Anterior cingulate cortex (tissue), 58 donors: ENCODE measurements at regions not wholly inside any gene's neighbourhood (a gene's known extent, or its start where the extent isn't known, plus 50 kb on each side); places are given as distances from the start of the nearest gene placed in this dataset.

Source experiments
- DNase-seq, 58 donors: peaks; one replicate each; lab custom pipeline; 2025; lab: John Stamatoyannopoulos, UW

- DNase-seq, result no peak
Measured at GRCh38 chr10:29131952-29132547, 156.8 kb upstream of the LYZL1 start.

DNA sequence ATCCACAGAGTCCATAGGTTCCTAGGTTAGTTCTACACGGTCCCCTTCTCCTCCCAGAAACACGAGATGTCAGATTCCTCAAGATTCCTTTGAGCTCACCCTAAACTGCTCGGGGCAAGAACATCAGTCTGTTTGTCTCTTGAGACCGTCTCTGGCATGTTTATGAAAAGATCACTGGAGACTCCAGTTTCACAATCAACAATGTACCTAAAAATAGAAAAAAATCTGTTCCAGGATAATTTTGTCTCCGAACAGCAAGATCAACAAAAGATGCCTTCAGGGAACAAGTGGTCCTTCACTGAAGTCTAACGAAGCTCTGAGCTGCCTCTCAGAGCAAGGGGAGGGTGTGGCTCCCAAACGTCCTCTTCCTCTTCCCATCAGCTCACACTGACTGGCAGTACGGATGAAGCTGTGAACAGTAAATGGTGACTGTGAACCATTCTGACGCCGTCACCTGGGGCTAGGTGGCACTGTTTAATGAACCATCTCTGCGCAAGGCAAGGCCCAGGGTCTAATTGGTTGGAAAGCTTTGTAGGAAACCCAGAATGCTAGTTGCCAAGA, 156.2 kb upstream of the LYZL1 start:
- DNase-seq, result no peak

DNA sequence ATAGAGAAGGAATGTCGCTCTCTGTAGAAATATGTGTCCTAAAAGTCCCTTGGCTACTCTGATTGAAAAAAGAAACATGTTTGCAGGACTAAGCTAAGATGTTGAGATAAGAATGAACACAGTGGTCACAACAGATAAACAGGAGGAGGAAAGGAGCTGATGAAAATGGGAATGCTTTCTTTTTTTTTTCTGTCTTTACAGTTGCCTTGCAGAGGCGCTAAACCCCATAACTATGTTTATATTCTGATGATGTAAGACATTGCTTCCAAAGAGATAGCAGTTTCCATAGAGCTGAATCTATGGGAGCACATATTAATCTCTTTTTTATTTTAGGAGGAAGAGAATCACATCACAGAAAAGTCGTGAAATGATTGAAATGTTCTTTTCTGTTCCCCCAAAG, 153.5 kb upstream of the LYZL1 start:
- no peak for DNase-seq

DNA sequence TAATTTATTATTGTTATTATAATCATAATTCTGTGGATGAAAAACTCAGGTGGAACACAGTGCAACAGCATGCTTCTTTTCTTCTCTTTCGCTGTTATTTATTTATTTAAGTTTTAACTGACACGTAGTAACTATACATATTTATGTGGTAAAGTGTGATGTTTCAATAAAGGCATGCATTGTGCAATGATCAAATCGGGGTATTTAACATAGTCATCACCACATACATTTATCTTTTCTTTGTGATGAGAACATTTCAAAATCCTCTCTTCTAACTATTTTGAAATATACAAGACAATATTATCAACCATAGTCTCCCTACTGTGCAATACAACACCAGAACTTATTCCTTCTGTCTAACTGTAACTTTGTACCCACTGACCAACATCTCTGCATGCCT, 152.5 kb upstream of the LYZL1 start:
- no peak for DNase-seq

GRCh38 chr10:29140151-29140550, 148.7 kb upstream of the LYZL1 start:
- DNase-seq, result no peak

- no peak for DNase-seq
Measured at GRCh38 chr10:29140991-29141390, 147.9 kb upstream of the LYZL1 start.

- DNase-seq, result no peak
Measured at GRCh38 chr10:29141761-29142160, 147.1 kb upstream of the LYZL1 start.

DNA sequence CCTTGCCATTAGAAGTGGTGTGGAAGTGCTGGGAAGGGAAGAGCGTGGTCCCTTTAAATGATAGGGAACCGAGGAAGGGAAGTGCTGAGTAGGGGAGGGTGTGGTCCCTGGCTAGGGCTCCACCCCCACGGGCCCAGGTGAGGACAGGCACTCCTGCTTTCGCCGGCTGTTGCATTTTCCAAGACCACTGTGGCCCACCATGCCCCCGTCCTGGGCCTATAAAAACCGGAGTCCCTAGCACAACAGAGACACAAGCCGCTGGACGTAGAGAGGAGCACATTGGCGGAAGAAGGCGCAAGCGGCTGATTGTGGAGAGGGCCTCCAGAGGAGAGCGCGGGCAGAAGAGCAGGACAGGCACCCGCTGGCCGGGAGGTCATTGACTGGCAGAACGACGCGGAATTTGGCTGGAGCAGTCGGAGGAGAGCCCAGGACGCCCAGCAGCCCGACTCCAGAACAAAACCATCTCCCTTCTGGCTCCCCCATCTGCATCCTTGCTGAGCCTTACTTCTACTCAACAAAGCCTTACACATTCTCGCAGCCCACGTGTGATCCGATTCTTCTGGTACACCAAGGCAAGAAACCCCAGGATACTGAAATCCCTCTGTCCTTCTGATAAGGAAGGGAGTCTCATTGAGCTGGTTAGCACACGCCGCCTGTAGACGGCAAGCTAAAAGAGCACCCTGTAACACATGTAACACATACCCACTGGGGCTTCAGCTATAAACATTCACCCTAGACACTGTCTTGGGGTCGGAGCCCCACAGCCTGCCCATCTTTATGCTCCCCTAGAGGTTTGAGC, 146.2 kb upstream of the LYZL1 start:
- no peak for DNase-seq

GRCh38 chr10:29144126-29144525, 144.7 kb upstream of the LYZL1 start:
- DNase-seq, result no peak

GRCh38 chr10:29146311-29147100, 142.4 kb upstream of the LYZL1 start:
- no peak for DNase-seq

GRCh38 chr10:29150010-29150409, 138.9 kb upstream of the LYZL1 start:
- no peak for DNase-seq

- peak in 11 of 58 donors; percentile 1 to 27 (median 8) for DNase-seq
Measured at GRCh38 chr10:29151005-29151404, 137.9 kb upstream of the LYZL1 start.

GRCh38 chr10:29157321-29157720, 131.5 kb upstream of the LYZL1 start:
- DNase-seq, result peak in 34 of 58 donors; percentile 2 to 74 (median 24)

DNA sequence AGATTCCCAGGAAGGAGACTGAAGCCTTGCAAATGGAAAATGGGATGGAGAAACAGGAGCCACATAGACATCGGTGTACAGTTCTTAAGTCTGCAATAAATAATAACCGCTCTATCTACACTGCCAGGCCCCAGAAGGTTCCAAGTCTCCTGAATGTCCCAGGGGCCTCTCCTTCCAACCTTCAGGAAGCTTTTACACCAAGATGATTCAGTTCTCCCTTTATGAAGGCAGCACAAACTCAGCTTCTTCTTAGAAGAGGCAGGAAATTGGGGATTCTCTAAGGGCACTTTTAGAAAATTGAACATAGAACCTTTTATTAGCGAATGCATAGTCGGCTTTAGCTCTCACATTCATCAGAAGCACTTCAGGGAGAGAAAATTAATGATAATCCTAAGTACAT, 130.8 kb upstream of the LYZL1 start:
- no peak for DNase-seq

DNA sequence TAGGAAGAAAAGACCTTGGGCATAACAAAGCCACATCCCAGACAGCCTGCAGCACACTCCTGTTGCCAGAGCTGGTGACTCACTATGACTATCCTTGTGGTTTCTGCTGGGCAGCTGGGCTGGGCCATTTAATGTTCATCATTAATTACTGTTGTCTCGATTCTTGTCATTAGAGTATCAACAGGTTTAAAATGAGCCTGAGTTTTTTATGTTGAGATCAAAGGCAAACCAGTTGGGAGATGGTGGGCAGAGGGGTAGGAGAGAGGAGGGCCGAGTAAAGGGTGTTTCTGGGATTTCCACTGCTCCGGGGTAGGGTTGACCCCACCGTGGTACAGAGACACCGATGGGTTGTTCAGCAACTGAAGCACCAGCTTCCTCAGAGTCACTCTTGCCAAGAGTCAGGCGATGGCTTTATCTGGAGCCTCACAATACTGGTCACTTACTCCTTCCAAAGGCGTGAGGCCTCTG, 128.7 kb upstream of the LYZL1 start:
- no peak for DNase-seq

DNA sequence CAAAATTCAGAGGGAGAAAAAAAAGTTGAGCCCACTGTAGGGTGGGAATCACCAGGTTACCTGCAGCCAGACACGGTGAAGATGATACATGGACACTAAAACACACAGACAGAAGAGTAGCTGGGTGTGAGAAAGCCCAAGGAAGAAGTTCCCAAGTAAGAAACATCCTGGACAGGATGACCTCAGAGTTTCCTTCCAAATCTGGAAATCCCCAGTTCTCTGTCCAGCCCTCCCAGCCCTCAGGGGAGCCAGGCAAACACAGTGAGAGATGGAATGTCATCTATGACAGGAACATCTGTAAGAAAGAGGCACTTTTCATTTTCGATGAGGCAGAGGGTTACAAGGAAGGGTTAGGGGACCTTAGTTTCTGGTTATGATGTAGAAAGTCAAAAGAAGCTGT, 125.1 kb upstream of the LYZL1 start:
- DNase-seq, result no peak

- DNase-seq, result no peak
Measured at GRCh38 chr10:29166713-29167112, 122.2 kb upstream of the LYZL1 start.

DNA sequence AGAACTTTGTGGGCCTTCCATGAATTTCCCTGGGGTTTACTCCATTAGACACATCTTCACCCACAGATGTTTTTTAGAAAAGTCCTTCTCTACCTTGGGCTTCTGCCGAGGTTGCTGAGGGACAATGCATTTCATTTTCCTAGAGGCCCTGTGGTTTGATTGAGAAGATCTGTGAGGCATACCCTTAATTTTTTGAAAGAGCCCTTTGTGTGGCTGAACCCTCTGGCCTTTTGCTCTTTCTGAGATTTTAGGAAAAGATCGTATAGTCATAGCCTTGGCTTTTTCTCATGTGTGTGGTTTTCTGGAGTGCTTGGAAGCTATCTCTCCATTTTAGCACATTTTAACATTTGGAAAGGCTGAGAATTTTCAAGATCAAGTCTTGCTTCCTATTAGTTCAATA, 119.8 kb upstream of the LYZL1 start:
- no peak for DNase-seq

DNA sequence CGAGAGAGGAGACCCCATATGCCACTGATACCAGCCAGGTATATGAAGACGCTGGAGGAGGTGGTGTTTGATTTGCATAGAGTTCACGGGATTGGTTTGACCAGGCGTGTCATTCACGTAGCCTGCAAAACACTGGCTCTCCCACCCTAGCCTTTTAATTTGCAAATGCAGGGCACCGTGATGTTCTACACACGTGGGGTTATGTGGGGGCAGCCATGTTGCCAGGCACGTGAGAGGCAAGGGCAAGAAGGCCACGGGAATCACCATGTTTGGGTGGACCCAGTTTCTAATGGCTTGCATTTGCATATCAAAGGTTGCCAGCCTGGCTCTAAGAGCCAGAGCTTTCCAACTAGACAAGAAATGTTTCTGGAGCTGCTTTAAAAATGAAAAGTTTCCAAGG, 117.2 kb upstream of the LYZL1 start:
- no peak for DNase-seq

GRCh38 chr10:29174389-29174788, 114.5 kb upstream of the LYZL1 start:
- no peak for DNase-seq
